IPS-20b (cell line): ENCODE measurements at regions not wholly inside any gene's neighbourhood (a gene's known extent, or its start where the extent isn't known, plus 50 kb on each side); places are given as distances from the start of the nearest gene placed in this dataset.

ENCODE experiments used
- H3K27ac ChIP-seq: one replicate; pipeline ENCODE4 v1.5.1; 2013; ENCODE audit warnings: low read length
- H3K27me3 ChIP-seq: 2 replicates; pipeline ENCODE4 v1.6.1; 2013; ENCODE audit warnings: mild to moderate bottlenecking, low read length, inconsistent platforms; ENCODE audit not compliant: insufficient read depth
- H3K36me3 ChIP-seq: 2 replicates; pipeline ENCODE4 v1.6.1; 2013; ENCODE audit warnings: low read depth, mild to moderate bottlenecking, inconsistent platforms, low read length, moderate library complexity; ENCODE audit not compliant: insufficient read depth
- H3K4me1 ChIP-seq: 2 replicates; pipeline ENCODE4 v1.6.1; 2013; ENCODE audit warnings: mild to moderate bottlenecking, control low read depth, inconsistent platforms, low read length, moderate library complexity; ENCODE audit not compliant: insufficient read depth
- H3K4me3 ChIP-seq: 2 replicates; pipeline ENCODE4 v1.5.1; 2013; ENCODE audit warnings: mild to moderate bottlenecking, low read length, inconsistent platforms
- H3K9ac ChIP-seq: 2 replicates; pipeline ENCODE4 v1.6.1; 2013; ENCODE audit warnings: low read depth, mild to moderate bottlenecking, inconsistent platforms, low read length, moderate library complexity
- H3K9me3 ChIP-seq: 2 replicates; pipeline ENCODE4 v1.6.1; 2013; ENCODE audit warnings: mild to moderate bottlenecking, low read depth, low read length, inconsistent platforms; ENCODE audit not compliant: insufficient read depth

DNA sequence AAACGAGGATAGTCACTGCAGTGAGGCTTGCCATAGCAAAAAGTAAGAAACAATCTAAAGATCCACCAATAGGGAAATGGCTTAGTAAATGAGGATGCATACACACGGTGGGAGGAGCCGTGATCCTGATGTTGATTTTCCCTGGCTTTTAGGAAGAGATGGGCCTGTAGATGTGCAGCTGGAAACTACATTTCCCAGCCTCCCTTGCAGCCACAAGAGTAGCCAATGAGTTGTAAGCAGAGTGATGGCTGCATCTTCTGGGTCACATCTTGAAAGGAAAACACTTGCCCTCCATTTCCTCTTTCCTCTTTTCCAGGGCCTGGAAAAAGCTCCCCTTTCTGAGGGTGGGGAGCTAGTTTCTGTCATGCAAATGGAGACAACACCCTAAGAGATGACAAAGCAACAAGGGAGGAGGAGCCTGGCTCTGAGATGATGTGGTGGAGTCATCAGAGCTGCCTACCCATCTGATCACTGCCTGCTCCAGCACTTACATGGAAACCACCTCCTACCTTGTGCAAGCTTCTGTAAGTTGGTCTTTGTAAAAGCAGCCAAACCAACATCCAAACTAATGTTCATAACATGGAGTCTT is 139.1 kb downstream of the TLE3 start:
- Histone ChIP-seq H3K9me3 (no peaks in the 10 kb centered on the region), H3K27ac (no peak overlapping the region), H3K36me3 (no peaks in the 10 kb centered on the region), H3K4me1 (peaks cover 6% of the 10 kb centered on the region; the same call in 1 of the 2 replicates), H3K27me3 (no peaks in the 10 kb centered on the region), H3K9ac (no peak overlapping the region), H3K4me3 (no peak overlapping the region)

DNA sequence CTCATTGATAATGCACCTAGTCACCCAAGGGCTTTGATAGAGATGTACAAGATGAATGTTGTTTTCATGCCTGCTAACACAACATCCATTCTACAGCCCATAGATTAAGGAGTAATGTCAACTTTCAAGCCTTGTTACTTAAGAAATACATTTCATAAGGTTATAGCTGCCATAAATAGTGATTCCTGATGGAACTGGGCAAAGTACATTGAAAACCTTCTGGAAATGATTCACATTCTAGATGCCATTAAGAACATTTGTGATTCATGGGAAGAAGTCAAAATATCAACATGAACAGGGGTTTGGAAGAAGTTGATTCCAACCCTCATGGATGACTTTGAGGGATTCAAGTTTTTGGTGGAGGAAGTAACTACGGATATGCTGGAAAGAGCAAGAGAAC is 135.2 kb downstream of the TLE3 start:
- Histone ChIP-seq H3K27ac (no peak overlapping the region), H3K36me3 (no peaks in the 10 kb centered on the region), H3K27me3 (no peaks in the 10 kb centered on the region), H3K9me3 (no peaks in the 10 kb centered on the region), H3K4me1 (peaks cover 6% of the 10 kb centered on the region; the same call in 1 of the 2 replicates), H3K9ac (no peak overlapping the region), H3K4me3 (no peak overlapping the region)

GRCh38 chr15:69963385-69963784 is 134.3 kb downstream of the TLE3 start:
- Histone ChIP-seq H3K9ac (no peak overlapping the region), H3K4me3 (no peak overlapping the region), H3K27ac (no peak overlapping the region), H3K4me1 (peaks cover under 1% of the 10 kb centered on the region; the same call in 1 of the 2 replicates), H3K27me3 (no peaks in the 10 kb centered on the region), H3K36me3 (no peaks in the 10 kb centered on the region), H3K9me3 (no peaks in the 10 kb centered on the region)

DNA sequence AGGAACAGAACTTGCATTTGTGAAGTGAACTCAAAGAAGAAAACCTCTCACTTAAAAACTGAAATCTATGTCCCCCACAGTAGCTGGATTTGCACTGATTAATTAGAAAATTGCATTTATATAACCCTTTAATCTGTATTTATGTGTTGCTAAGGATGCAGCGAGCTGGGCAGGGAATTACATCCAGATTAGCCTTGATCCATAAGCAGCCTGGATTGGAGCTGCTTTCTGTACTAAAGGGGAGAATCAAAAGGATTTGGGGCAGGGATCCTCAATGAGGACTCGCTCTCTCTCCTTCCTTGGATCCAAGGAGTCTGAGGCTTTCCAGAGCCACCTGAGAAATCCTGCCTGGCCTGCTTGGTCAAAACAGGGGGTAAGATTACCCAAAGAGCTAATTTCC is 125.9 kb downstream of the TLE3 start:
- Histone ChIP-seq H3K4me1 (no peaks in the 10 kb centered on the region), H3K27me3 (peaks cover 4% of the 10 kb centered on the region; the same call in 1 of the 2 replicates), H3K4me3 (no peak overlapping the region), H3K36me3 (no peaks in the 10 kb centered on the region), H3K27ac (no peak overlapping the region), H3K9me3 (no peaks in the 10 kb centered on the region), H3K9ac (no peak overlapping the region)

DNA sequence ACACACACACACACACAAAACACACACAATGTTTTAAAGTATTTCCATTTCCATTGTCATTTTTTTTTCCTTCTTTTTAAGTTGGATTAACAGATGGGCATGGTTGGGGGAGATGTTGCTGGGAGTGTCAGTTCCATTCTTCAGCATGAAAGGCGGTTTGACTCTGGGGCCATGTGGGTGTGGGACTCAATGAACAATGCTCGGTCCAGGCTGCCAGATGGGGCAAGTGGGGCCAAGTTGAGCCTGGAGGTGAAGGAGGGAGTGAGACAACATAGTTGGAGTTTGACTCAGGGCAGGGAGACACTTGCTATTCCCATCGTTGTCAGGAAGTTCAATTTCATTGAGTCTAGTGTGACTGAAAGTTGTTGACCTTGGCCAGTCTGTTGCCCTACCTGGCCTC is 125.3 kb downstream of the TLE3 start:
- Histone ChIP-seq H3K27ac (no peak overlapping the region), H3K4me3 (no peak overlapping the region), H3K36me3 (no peaks in the 10 kb centered on the region), H3K9me3 (no peaks in the 10 kb centered on the region), H3K27me3 (peaks cover 4% of the 10 kb centered on the region; the same call in 1 of the 2 replicates), H3K9ac (no peak overlapping the region), H3K4me1 (no peaks in the 10 kb centered on the region)

DNA sequence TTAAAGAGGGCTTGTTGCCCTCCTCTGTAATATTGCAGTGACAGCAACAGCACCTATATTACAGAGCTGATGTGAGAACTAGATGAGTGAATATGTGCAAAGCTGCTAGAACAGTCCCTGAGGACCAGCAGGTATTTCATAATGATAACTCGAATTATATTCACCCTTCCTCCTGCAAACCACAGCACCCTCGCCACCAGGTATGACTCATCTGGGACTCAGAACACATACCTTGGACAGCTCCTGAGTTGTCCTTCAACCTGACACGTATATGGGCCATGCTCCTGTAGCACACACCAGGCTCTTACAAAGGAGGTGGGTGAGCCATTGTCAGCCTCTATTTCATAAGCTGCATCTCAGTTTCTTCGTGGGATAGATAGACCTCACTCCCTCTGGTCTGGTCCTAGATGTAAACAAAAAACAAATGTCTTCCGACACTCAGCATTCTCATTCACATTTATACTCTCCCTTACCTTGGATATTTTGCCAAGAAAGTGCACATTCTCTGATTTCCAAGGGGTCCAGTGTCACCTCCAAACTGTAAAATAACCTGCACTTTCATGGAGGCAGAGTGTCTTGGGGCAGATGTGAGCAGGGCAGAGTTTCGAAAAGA is 124.5 kb downstream of the TLE3 start:
- H3K4me3 ChIP-seq = no peak overlapping the region
- H3K27me3 ChIP-seq = peaks cover 4% of the 10 kb centered on the region; the same call in 1 of the 2 replicates
- H3K27ac ChIP-seq = no peak overlapping the region
- no peak overlapping the region for H3K9ac ChIP-seq
- no peaks in the 10 kb centered on the region for H3K9me3 ChIP-seq
- H3K36me3 ChIP-seq = no peaks in the 10 kb centered on the region
- H3K4me1 ChIP-seq = no peaks in the 10 kb centered on the region

DNA sequence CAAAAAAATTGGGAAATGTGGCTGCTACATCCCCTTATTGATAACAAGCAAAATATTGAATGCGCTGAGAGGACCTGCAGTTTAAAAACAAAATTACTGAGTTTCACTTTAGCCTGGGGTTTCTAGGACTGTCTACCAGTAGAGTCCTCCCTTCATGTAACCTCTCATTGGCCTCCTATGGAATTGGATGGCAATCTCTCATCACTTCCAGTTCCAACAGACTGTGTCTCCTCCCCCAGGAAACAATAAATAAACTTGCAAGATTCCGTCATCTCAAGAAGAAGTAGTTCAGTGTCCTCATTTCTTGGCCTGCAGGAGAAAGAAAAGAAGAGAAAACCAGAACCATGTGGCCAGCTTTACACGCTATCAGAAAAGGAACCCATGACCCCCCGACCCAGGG is 123.8 kb downstream of the TLE3 start:
- peaks cover 4% of the 10 kb centered on the region; the same call in 1 of the 2 replicates for H3K27me3 ChIP-seq
- no peaks in the 10 kb centered on the region for H3K9me3 ChIP-seq
- H3K9ac ChIP-seq = no peak overlapping the region
- H3K4me1 ChIP-seq = no peaks in the 10 kb centered on the region; the same call in 1 of the 2 replicates
- H3K4me3 ChIP-seq = no peak overlapping the region
- no peak overlapping the region for H3K27ac ChIP-seq
- no peaks in the 10 kb centered on the region for H3K36me3 ChIP-seq

GRCh38 chr15:69974321-69974720 is 123.4 kb downstream of the TLE3 start:
- H3K36me3 ChIP-seq = no peaks in the 10 kb centered on the region
- H3K9me3 ChIP-seq = no peaks in the 10 kb centered on the region
- peaks cover 4% of the 10 kb centered on the region; the same call in 1 of the 2 replicates for H3K27me3 ChIP-seq
- H3K4me3 ChIP-seq = no peak overlapping the region
- peaks cover 3% of the 10 kb centered on the region; the same call in 1 of the 2 replicates for H3K4me1 ChIP-seq
- no peak overlapping the region for H3K27ac ChIP-seq
- H3K9ac ChIP-seq = no peak overlapping the region

- H3K36me3 ChIP-seq = no peaks in the 10 kb centered on the region
- no peak overlapping the region for H3K27ac ChIP-seq
- H3K27me3 ChIP-seq = peaks cover 4% of the 10 kb centered on the region; the same call in 1 of the 2 replicates
Measured at GRCh38 chr15:69976366-69976994, 121.2 kb downstream of the TLE3 start.

GRCh38 chr15:69978603-69979002 is 119.1 kb downstream of the TLE3 start:
- no peak overlapping the region for H3K9ac ChIP-seq
- H3K27ac ChIP-seq = no peak overlapping the region
- no peak overlapping the region for H3K4me3 ChIP-seq
- H3K36me3 ChIP-seq = no peaks in the 10 kb centered on the region
- H3K9me3 ChIP-seq = no peaks in the 10 kb centered on the region
- peaks cover 7% of the 10 kb centered on the region; the same call in 1 of the 2 replicates for H3K4me1 ChIP-seq
- peaks cover 4% of the 10 kb centered on the region; the same call in 1 of the 2 replicates for H3K27me3 ChIP-seq

More at GRCh38 chr15:69976366-69976994, 121.2 kb downstream of the TLE3 start:
- H3K4me3 ChIP-seq = no peak overlapping the region
- peaks cover 7% of the 10 kb centered on the region; the same call in 1 of the 2 replicates for H3K4me1 ChIP-seq
- no peak overlapping the region for H3K9ac ChIP-seq
- H3K9me3 ChIP-seq = no peaks in the 10 kb centered on the region

DNA sequence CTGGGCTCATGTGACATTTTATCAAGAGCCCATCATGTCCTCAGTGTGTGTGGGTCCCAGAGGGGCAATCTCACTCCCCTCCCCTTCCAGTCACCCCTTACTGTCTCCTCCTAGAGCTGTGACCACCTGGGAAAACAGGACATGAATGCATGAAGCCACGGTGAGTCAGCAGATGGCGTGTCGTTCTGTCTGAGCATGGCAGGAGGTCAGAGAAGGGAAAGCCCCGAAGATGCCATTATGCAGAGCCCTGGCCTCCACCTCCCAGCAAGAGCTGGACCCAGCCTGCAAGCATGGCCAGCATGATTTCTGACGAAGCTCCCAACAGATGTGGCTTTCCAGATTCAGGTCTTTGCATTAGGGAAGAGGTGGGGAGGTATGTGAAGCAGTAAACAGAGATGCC is 118.5 kb downstream of the TLE3 start:
- Histone ChIP-seq H3K9me3 (no peaks in the 10 kb centered on the region), H3K36me3 (no peaks in the 10 kb centered on the region), H3K4me3 (no peak overlapping the region), H3K4me1 (peaks cover 7% of the 10 kb centered on the region; the same call in 1 of the 2 replicates), H3K27ac (no peak overlapping the region), H3K9ac (no peak overlapping the region), H3K27me3 (peaks cover 4% of the 10 kb centered on the region; the same call in 1 of the 2 replicates)
